Sigmoid colon (tissue), 6 donors: ENCODE measurements at regions not wholly inside any gene's neighbourhood (a gene's known extent, or its start where the extent isn't known, plus 50 kb on each side); places are given as distances from the start of the nearest gene placed in this dataset.

Experiments
- DNase-seq: peaks from one replicate; pipeline ENCODE4 v3.0.0-alpha.2; 2019
- H3K27ac ChIP-seq, 4 donors: fragments of 200-600 bp; sonication (generic); one replicate each; pipeline ENCODE4 v1.5.1; 2016 to 2019; ENCODE audit warnings: mild to moderate bottlenecking in 1 of 4
- H3K27me3 ChIP-seq, 3 donors: fragments of 200-600 bp; sonication (generic); one replicate each; pipeline ENCODE4 v1.5.1; 2019; ENCODE audit warnings: mild to moderate bottlenecking in 1 of 3
- H3K36me3 ChIP-seq, 4 donors: fragments of 200-600 bp; sonication (generic); one replicate each; pipeline ENCODE4 v1.5.1; 2016 to 2019
- H3K4me1 ChIP-seq, 4 donors: fragments of 200-600 bp; sonication (generic); one replicate each; pipeline ENCODE4 v1.5.1; 2017 to 2019
- H3K4me3 ChIP-seq, 4 donors: fragments of 200-600 bp; sonication (generic); one replicate each; pipeline ENCODE4 v1.5.1; 2017 to 2019; ENCODE audit warnings: mild to moderate bottlenecking in 2 of 4, moderate library complexity in 1 of 4
- H3K9me3 ChIP-seq, 4 donors: fragments of 200-600 bp in 3 of 4; sonication (generic) in 3 of 4; one replicate each; pipeline versions ENCODE4 v1.5.1 to v1.6.1; 2013 to 2019
- CTCF ChIP-seq, 4 experiments: fragments of 450-650 bp in 3 of 4; fragments of 200-600 bp in 1 of 4; IDR thresholded peaks; one replicate each; pipeline ENCODE4 v1.5.1; 2016 to 2019; ENCODE audit warnings: antibody characterized with exemption in 4 of 4, mild to moderate bottlenecking in 3 of 4, moderate library complexity in 2 of 4
- EP300 ChIP-seq, 4 donors: sonication (generic); formaldehyde crosslinking; IDR thresholded peaks; one replicate each; pipeline ENCODE4 v1.6.1; 2017; ENCODE audit warnings: antibody characterized with exemption in 4 of 4
- POLR2A ChIP-seq, 2 donors: fragments of 450-650 bp; IDR thresholded peaks; one replicate each; pipeline ENCODE4 v1.6.1; 2016; ENCODE audit warnings: antibody characterized with exemption in 2 of 2, mild to moderate bottlenecking in 2 of 2, moderate library complexity in 2 of 2
- POLR2AphosphoS5 ChIP-seq, 4 donors: sonication (generic); formaldehyde crosslinking; IDR thresholded peaks; one replicate each; pipeline ENCODE4 v1.6.1; 2017; ENCODE audit warnings: antibody characterized with exemption in 4 of 4
- WGBS, 2 donors: extraction: QIAGEN DNeasy Blood & Tissue Kit; methylation state at CpG; one replicate each; pipeline ENCODE4 v1.1.7; 2013; 5-methylcytosine and 5-hydroxymethylcytosine counted together
- intact Hi-C: fragments of 100-400 bp; cut with DNase I; formaldehyde crosslinking; loops from one replicate; pipeline ENCODE4 v1.15.1; 2023
- donor health status: healthy with polysubstance abuse.
- donor health status: healthy.

GRCh38 chr17:55576237-55576995 lies 65.2 kb upstream of the SMIM36 start:
- 53 to 60% methylated on average over 8 of the region's 8 CpGs for WGBS, 2 donors
- peak overlapping the region; percentile 82 to 87 (median 84) for H3K27ac ChIP-seq
- H3K27me3 ChIP-seq, result no peaks in the 10 kb centered on the region
- peaks cover 0 to 23% (median 16%) of the 10 kb centered on the region in 4 donors for H3K4me1 ChIP-seq
- DNase-seq, result no peak
- TF ChIP-seq POLR2A (IDR thresholded peaks at IDR 0.05) (no peak), POLR2AphosphoS5 (IDR thresholded peaks at IDR 0.05) (peak in 2 of 4 donors; percentile 3 to 34)
- no peaks in the 10 kb centered on the region for H3K36me3 ChIP-seq
- intact Hi-C loops, result no loop called here
- H3K9me3 ChIP-seq, result no peaks in the 10 kb centered on the region
- peak overlapping the region; percentile 8 to 37 (median 36) for H3K4me3 ChIP-seq

GRCh38 chr17:55575058-55575636 lies 63.9 kb upstream of the SMIM36 start:
- DNase-seq, result no peak
- H3K36me3 ChIP-seq, result no peaks in the 10 kb centered on the region
- TF ChIP-seq EP300 (IDR thresholded peaks at IDR 0.05), result no peak
- no peak for TF ChIP-seq CTCF (IDR thresholded peaks at IDR 0.05)
- TF ChIP-seq POLR2A (IDR thresholded peaks at IDR 0.05), result no peak
- no peak for TF ChIP-seq POLR2AphosphoS5 (IDR thresholded peaks at IDR 0.05)
- peak overlapping the region in 2 of 4 donors; percentile 82 to 84 for H3K27ac ChIP-seq
- H3K9me3 ChIP-seq, result no peaks in the 10 kb centered on the region
- no peaks in the 10 kb centered on the region for H3K27me3 ChIP-seq
- intact Hi-C loops, result no loop called here
- H3K4me3 ChIP-seq, result no peak overlapping the region
- 96 to 97% methylated on average over 4 of the region's 4 CpGs for WGBS, 2 donors
- peaks cover 0 to 23% (median 16%) of the 10 kb centered on the region in 4 donors for H3K4me1 ChIP-seq

- H3K36me3 ChIP-seq, result no peaks in the 10 kb centered on the region
- H3K9me3 ChIP-seq, result no peaks in the 10 kb centered on the region
- TF ChIP-seq POLR2A (IDR thresholded peaks at IDR 0.05) (no peak), CTCF (IDR thresholded peaks at IDR 0.05) (no peak), POLR2AphosphoS5 (IDR thresholded peaks at IDR 0.05) (no peak), EP300 (IDR thresholded peaks at IDR 0.05) (no peak)
- intact Hi-C loops, result no loop called here
- H3K27ac ChIP-seq, result no peak overlapping the region
- no peak overlapping the region for H3K4me3 ChIP-seq
- no peak for DNase-seq
- H3K4me1 ChIP-seq, result peaks cover 0 to 23% (median 18%) of the 10 kb centered on the region in 4 donors
- WGBS, 2 donors, result 87 to 97% methylated on average over 2 of the region's 2 CpGs
- H3K27me3 ChIP-seq, result no peaks in the 10 kb centered on the region
Measured at GRCh38 chr17:55572599-55572998, 61.3 kb upstream of the SMIM36 start.

- intact Hi-C loops, result no loop called here
- H3K9me3 ChIP-seq, result no peaks in the 10 kb centered on the region
- H3K27ac ChIP-seq, result no peak overlapping the region
- TF ChIP-seq EP300 (IDR thresholded peaks at IDR 0.05), result no peak
- TF ChIP-seq CTCF (IDR thresholded peaks at IDR 0.05), result no peak
- no peak for TF ChIP-seq POLR2AphosphoS5 (IDR thresholded peaks at IDR 0.05)
- no peak for TF ChIP-seq POLR2A (IDR thresholded peaks at IDR 0.05)
- no peaks in the 10 kb centered on the region for H3K27me3 ChIP-seq
- no peak for DNase-seq
- 97 to 98% methylated on average over 4 of the region's 4 CpGs for WGBS, 2 donors
- no peak overlapping the region for H3K4me3 ChIP-seq
- no peaks in the 10 kb centered on the region for H3K36me3 ChIP-seq
- peaks cover 0 to 23% (median 19%) of the 10 kb centered on the region in 4 donors for H3K4me1 ChIP-seq
Measured at GRCh38 chr17:55572139-55572538, 60.9 kb upstream of the SMIM36 start.

- peaks cover 0 to 15% (median 10%) of the 10 kb centered on the region in 4 donors for H3K4me1 ChIP-seq
- 91 to 93% methylated on average over 2 of the region's 2 CpGs for WGBS, 2 donors
- TF ChIP-seq CTCF (IDR thresholded peaks at IDR 0.05), result no peak
- no peak for TF ChIP-seq POLR2AphosphoS5 (IDR thresholded peaks at IDR 0.05)
- TF ChIP-seq EP300 (IDR thresholded peaks at IDR 0.05), result no peak
- TF ChIP-seq POLR2A (IDR thresholded peaks at IDR 0.05), result no peak
- no peaks in the 10 kb centered on the region for H3K9me3 ChIP-seq
- H3K27me3 ChIP-seq, result no peaks in the 10 kb centered on the region
- H3K4me3 ChIP-seq, result no peak overlapping the region
- no peaks in the 10 kb centered on the region for H3K36me3 ChIP-seq
- no peak overlapping the region for H3K27ac ChIP-seq
- DNase-seq, result no peak
- intact Hi-C loops, result no loop called here
Measured at GRCh38 chr17:55571095-55571494, 59.8 kb upstream of the SMIM36 start.
